CD4-positive, alpha-beta T cell treated with Interleukin-15 for 4 hours (primary cell): ENCODE measurements at regions not wholly inside any gene's neighbourhood (a gene's known extent, or its start where the extent isn't known, plus 50 kb on each side); places are given as distances from the start of the nearest gene placed in this dataset.

Experiments used
- DNase-seq: peaks from one replicate; pipeline ENCODE4 v3.0.0-alpha.2; 2020; ENCODE audit warnings: low spot score

GRCh38 chr16:80079072-80079471, 461.7 kb upstream of the DYNLRB2 start:
- no peak for DNase-seq

- no peak for DNase-seq
These were observed 463.1 kb upstream of the DYNLRB2 start for GRCh38 chr16:80077696-80078095.

GRCh38 chr16:80074329-80074728, 466.5 kb upstream of the DYNLRB2 start:
- DNase-seq = no peak

GRCh38 chr16:80071964-80072456, 468.8 kb upstream of the DYNLRB2 start:
- no peak for DNase-seq

- no peak for DNase-seq
These were observed 466.5 kb upstream of the MAF start for GRCh38 chr16:80066805-80067580.

GRCh38 chr16:80065541-80065940, 465.0 kb upstream of the MAF start:
- DNase-seq = no peak

GRCh38 chr16:80063713-80064069, 463.2 kb upstream of the MAF start:
- DNase-seq = no peak

- DNase-seq = no peak
These were observed 462.6 kb upstream of the MAF start for GRCh38 chr16:80063031-80063712.

GRCh38 chr16:80062361-80063030, 462.0 kb upstream of the MAF start:
- DNase-seq = no peak

- DNase-seq = no peak
These were observed 459.9 kb upstream of the MAF start for GRCh38 chr16:80060470-80060869.

GRCh38 chr16:80059836-80060235, 459.3 kb upstream of the MAF start:
- DNase-seq = no peak

GRCh38 chr16:80058214-80058613, 457.7 kb upstream of the MAF start:
- no peak for DNase-seq

GRCh38 chr16:80056324-80056723, 455.8 kb upstream of the MAF start:
- DNase-seq = no peak

- no peak for DNase-seq
These were observed 455.3 kb upstream of the MAF start for GRCh38 chr16:80055831-80056230.

- DNase-seq = no peak
These were observed 454.1 kb upstream of the MAF start for GRCh38 chr16:80054647-80055046.

- no peak for DNase-seq
These were observed 450.5 kb upstream of the MAF start for GRCh38 chr16:80051040-80051439.

- DNase-seq = no peak
These were observed 447.7 kb upstream of the MAF start for GRCh38 chr16:80048250-80048649.

- DNase-seq = no peak
These were observed 447.3 kb upstream of the MAF start for GRCh38 chr16:80047842-80048241.

- DNase-seq = no peak
These were observed 446.3 kb upstream of the MAF start for GRCh38 chr16:80046848-80047247.

GRCh38 chr16:80046261-80046660, 445.7 kb upstream of the MAF start:
- no peak for DNase-seq

GRCh38 chr16:80045861-80046260, 445.3 kb upstream of the MAF start:
- DNase-seq = no peak

GRCh38 chr16:80041410-80041809, 440.9 kb upstream of the MAF start:
- DNase-seq = no peak

GRCh38 chr16:80040814-80041213, 440.3 kb upstream of the MAF start:
- DNase-seq = no peak
